NCI-H2196 (cell line): ENCODE measurements at regions not wholly inside any gene's neighbourhood (a gene's known extent, or its start where the extent isn't known, plus 50 kb on each side); places are given as distances from the start of the nearest gene placed in this dataset.
"Not testable (repeated sequence)": the region's sequence is repeated elsewhere in the genome, so short reads cannot be mapped to it uniquely, and the experiment has no call there.

Experiments used
- DNase-seq: peaks from one replicate; lab custom pipeline; 2025; ENCODE audit not compliant: unreplicated experiment; lab: John Stamatoyannopoulos, UW

- not testable (repeated sequence) for DNase-seq
These were observed 723.6 kb downstream of the RFPL4B start for GRCh38 chr6:113070681-113071080.

GRCh38 chr6:113073611-113074191 is 726.6 kb downstream of the RFPL4B start:
- no peak for DNase-seq

- DNase-seq = no peak
These were observed 729.0 kb downstream of the RFPL4B start for GRCh38 chr6:113076116-113076515.

GRCh38 chr6:113076816-113077215 is 729.7 kb downstream of the RFPL4B start:
- DNase-seq = no peak

- no peak for DNase-seq
These were observed 730.7 kb downstream of the RFPL4B start for GRCh38 chr6:113077794-113078193.

- DNase-seq = no peak
These were observed 731.7 kb downstream of the RFPL4B start for GRCh38 chr6:113078791-113079190.

GRCh38 chr6:113082745-113083144 is 735.6 kb downstream of the RFPL4B start:
- DNase-seq = no peak

- no peak for DNase-seq
These were observed 736.8 kb downstream of the RFPL4B start for GRCh38 chr6:113083947-113084346.

- no peak for DNase-seq
These were observed 741.9 kb downstream of the RFPL4B start for GRCh38 chr6:113089056-113089455.

- DNase-seq = no peak
These were observed 745.7 kb downstream of the RFPL4B start for GRCh38 chr6:113092795-113093194.

- DNase-seq = no peak
These were observed 747.6 kb downstream of the RFPL4B start for GRCh38 chr6:113094779-113095178.

- DNase-seq = no peak
These were observed 748.7 kb downstream of the RFPL4B start for GRCh38 chr6:113095841-113096240.

- no peak for DNase-seq
These were observed 754.4 kb upstream of the MARCKS start for GRCh38 chr6:113102761-113103160.

GRCh38 chr6:113103634-113104361 is 753.3 kb upstream of the MARCKS start:
- DNase-seq = no peak

- no peak for DNase-seq
These were observed 752.6 kb upstream of the MARCKS start for GRCh38 chr6:113104541-113104940.

GRCh38 chr6:113104951-113105350 is 752.2 kb upstream of the MARCKS start:
- DNase-seq = no peak

- DNase-seq = no peak
These were observed 746.9 kb upstream of the MARCKS start for GRCh38 chr6:113110211-113110610.

- no peak for DNase-seq
These were observed 745.6 kb upstream of the MARCKS start for GRCh38 chr6:113111550-113111949.

- DNase-seq = no peak
These were observed 745.1 kb upstream of the MARCKS start for GRCh38 chr6:113112086-113112485.

- DNase-seq = no peak
These were observed 741.9 kb upstream of the MARCKS start for GRCh38 chr6:113115196-113115595.

GRCh38 chr6:113120224-113120581 is 736.9 kb upstream of the MARCKS start:
- DNase-seq = no peak

GRCh38 chr6:113120582-113121285 is 736.4 kb upstream of the MARCKS start:
- peak; percentile 41 for DNase-seq
